ENCODE measurements at regions not wholly inside any gene's neighbourhood (a gene's known extent, or its start where the extent isn't known, plus 50 kb on each side); places are given as distances from the start of the nearest gene placed in this dataset.

DNA sequence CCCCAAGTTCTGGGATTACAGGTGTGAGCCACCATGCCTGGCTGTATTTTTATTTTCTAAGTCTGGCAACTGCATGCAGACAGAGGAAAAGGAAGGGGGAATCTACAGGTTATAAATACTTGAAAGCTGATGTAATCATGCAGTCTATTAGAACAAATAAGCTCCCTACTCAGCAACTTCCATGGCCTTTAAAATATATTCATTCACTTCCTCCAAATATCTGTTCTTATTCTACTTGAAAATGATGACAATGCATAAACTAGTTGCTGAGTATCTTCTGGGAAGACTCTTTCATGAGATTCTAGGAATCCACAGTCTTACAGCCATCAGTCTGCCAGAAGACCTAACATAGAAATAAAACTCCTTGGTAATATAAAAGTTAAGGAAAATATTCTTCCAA lies 66.9 kb upstream of the NCKAP5 start:
- no peak overlapping the region for H3K4me3 ChIP-seq (ENCODE audit: low read length in 3 of 3)
- H3K36me3 ChIP-seq (ENCODE audit: control insufficient read depth in 2 of 3, insufficient read depth in 3 of 3, low read length in 3 of 3): no peaks in the 10 kb centered on the region
- DNase-seq (no peak), FAIRE-seq (no peak)
- H3K27ac ChIP-seq (ENCODE audit: low read depth in 2 of 2, low read length in 2 of 2): no peak overlapping the region
- H3K9me3 ChIP-seq (ENCODE audit: control insufficient read depth in 2 of 3, insufficient read depth in 1 of 3, low read length in 3 of 3): no peaks in the 10 kb centered on the region
- H3K9ac ChIP-seq (ENCODE audit: low read length in 3 of 3): no peak overlapping the region
- no peak for TF ChIP-seq CTCF (IDR thresholded peaks at IDR 0.05; ENCODE audit: borderline replicate concordance, extremely low read depth, insufficient read depth)
- H3K4me1 ChIP-seq (ENCODE audit: control insufficient read depth in 2 of 3, insufficient read depth in 2 of 3, low read depth in 1 of 3, low read length in 3 of 3): no peaks in the 10 kb centered on the region
- no peaks in the 10 kb centered on the region for H3K27me3 ChIP-seq (ENCODE audit: control insufficient read depth, insufficient read depth, low read length)
- intact Hi-C loops (cut with DNase I): no loop called here

- Histone ChIP-seq H3K4me3 (ENCODE audit: low read length in 3 of 3) (no peak overlapping the region), H3K4me1 (ENCODE audit: control insufficient read depth in 2 of 3, insufficient read depth in 2 of 3, low read depth in 1 of 3, low read length in 3 of 3) (no peaks in the 10 kb centered on the region), H3K9me3 (ENCODE audit: control insufficient read depth in 2 of 3, insufficient read depth in 1 of 3, low read length in 3 of 3) (no peaks in the 10 kb centered on the region), H3K9ac (ENCODE audit: low read length in 3 of 3) (no peak overlapping the region), H3K27me3 (ENCODE audit: control insufficient read depth, insufficient read depth, low read length) (no peaks in the 10 kb centered on the region), H3K27ac (ENCODE audit: low read depth in 2 of 2, low read length in 2 of 2) (no peak overlapping the region), H3K36me3 (ENCODE audit: control insufficient read depth in 2 of 3, insufficient read depth in 3 of 3, low read length in 3 of 3) (no peaks in the 10 kb centered on the region)
- TF ChIP-seq CTCF (IDR thresholded peaks at IDR 0.05; ENCODE audit: borderline replicate concordance, extremely low read depth, insufficient read depth): no peak
- FAIRE-seq (no peak), DNase-seq (peak in 1 of 5 donors; percentile 1)
- intact Hi-C loops (cut with DNase I): no loop called here
Observed at GRCh38 chr2:133636287-133636686, 68.0 kb upstream of the NCKAP5 start.

GRCh38 chr2:133640103-133640502 lies 71.8 kb upstream of the NCKAP5 start:
- DNase-seq (no peak), FAIRE-seq (no peak)
- TF ChIP-seq CTCF (IDR thresholded peaks at IDR 0.05; ENCODE audit: borderline replicate concordance, extremely low read depth, insufficient read depth): no peak
- Histone ChIP-seq H3K27ac (ENCODE audit: low read depth in 2 of 2, low read length in 2 of 2) (no peak overlapping the region), H3K9ac (ENCODE audit: low read length in 3 of 3) (no peak overlapping the region), H3K4me1 (ENCODE audit: control insufficient read depth in 2 of 3, insufficient read depth in 2 of 3, low read depth in 1 of 3, low read length in 3 of 3) (no peaks in the 10 kb centered on the region), H3K4me3 (ENCODE audit: low read length in 3 of 3) (no peak overlapping the region), H3K36me3 (ENCODE audit: control insufficient read depth in 2 of 3, insufficient read depth in 3 of 3, low read length in 3 of 3) (no peaks in the 10 kb centered on the region), H3K27me3 (ENCODE audit: control insufficient read depth, insufficient read depth, low read length) (no peaks in the 10 kb centered on the region), H3K9me3 (ENCODE audit: control insufficient read depth in 2 of 3, insufficient read depth in 1 of 3, low read length in 3 of 3) (no peaks in the 10 kb centered on the region)
- intact Hi-C loops (cut with DNase I): no loop called here

DNA sequence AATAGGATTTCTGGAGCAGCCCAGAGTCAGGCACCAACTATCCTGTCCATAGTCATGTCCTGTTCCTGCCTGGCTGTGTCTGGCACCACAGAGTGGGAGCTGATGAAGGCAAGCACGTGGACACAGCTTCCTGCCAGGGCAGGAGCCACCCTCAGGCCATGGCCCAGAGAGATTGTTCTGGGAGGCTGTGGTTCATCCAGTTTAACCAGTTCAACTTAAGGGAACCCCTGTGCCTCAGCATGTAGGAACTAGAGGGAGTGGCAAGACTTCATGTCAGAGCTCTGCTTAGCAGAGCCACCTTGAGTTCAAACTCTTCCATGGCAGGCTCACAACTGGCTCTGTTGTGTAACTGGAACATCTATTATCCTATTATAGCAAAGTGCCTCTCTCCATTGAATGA lies 73.2 kb upstream of the NCKAP5 start:
- no peaks in the 10 kb centered on the region for H3K9me3 ChIP-seq (ENCODE audit: control insufficient read depth in 2 of 3, insufficient read depth in 1 of 3, low read length in 3 of 3)
- no peaks in the 10 kb centered on the region for H3K36me3 ChIP-seq (ENCODE audit: control insufficient read depth in 2 of 3, insufficient read depth in 3 of 3, low read length in 3 of 3)
- no peak for FAIRE-seq
- H3K4me1 ChIP-seq (ENCODE audit: control insufficient read depth in 2 of 3, insufficient read depth in 2 of 3, low read depth in 1 of 3, low read length in 3 of 3): no peaks in the 10 kb centered on the region
- H3K9ac ChIP-seq (ENCODE audit: low read length in 3 of 3): no peak overlapping the region
- H3K27ac ChIP-seq (ENCODE audit: low read depth in 2 of 2, low read length in 2 of 2): no peak overlapping the region
- TF ChIP-seq CTCF (IDR thresholded peaks at IDR 0.05; ENCODE audit: borderline replicate concordance, extremely low read depth, insufficient read depth): peak; percentile 12
- no peak overlapping the region for H3K4me3 ChIP-seq (ENCODE audit: low read length in 3 of 3)
- H3K27me3 ChIP-seq (ENCODE audit: control insufficient read depth, insufficient read depth, low read length): no peaks in the 10 kb centered on the region
- DNase-seq: peak in 2 of 5 donors; percentile 4 to 22
- intact Hi-C loops (cut with DNase I): no loop called here
